Globus pallidus (tissue), 1 donor: ENCODE measurements at regions not wholly inside any gene's neighbourhood (a gene's known extent, or its start where the extent isn't known, plus 50 kb on each side); places are given as distances from the start of the nearest gene placed in this dataset.
"Not testable (repeated sequence)": the region's sequence is repeated elsewhere in the genome, so short reads cannot be mapped to it uniquely, and the experiment has no call there.

Experiments
- DNase-seq: peaks from one replicate; pipeline ENCODE4 v3.0.0-alpha.2; 2015; ENCODE audit warnings: low spot score

DNA sequence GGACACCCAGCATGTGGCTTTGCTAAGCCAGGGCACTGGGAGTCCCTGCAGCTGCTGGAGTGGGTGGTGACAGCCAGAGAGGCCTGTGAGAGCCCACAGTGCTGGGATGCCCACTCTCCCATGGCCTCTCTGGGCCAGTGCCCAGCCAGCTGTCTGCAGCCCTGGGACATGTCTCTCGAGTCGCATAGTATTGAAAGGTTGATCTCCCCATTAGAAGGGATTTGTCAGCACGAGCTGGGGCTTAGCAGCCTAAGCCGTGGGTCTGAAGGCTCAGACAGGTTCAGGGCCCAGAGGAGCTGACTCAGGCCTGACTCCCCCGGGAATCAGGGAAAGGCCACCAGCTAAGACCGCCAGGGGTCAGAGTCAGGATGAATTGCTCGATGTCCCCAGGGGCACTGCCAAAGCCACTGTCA is 53.5 kb downstream of the FOXD2 start:
- DNase-seq = no peak

DNA sequence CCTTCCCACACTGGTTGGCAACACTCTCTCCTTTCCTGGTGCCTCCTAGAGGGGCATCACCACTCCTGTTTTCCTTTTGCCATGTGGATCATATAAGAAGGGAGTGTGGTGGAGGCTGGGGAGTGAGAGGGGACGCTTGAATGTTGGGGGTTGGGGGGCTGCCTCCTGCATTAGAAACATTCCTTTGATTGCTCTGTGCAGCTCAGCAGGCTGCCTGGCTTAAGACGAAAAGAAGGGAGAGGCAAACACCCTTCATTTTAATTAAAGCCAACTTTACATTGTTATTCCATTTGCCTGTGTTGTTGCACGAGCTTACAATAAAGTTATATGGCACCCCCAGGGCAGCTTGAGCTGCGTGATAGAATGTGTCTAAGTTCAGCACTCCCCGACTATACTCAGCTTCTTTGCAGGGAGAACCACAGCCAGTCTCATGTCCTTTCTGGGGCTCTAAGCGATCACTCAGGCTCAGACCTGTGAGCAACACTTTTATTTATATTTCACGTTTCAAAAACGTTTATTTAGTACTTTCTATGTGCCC is 57.4 kb downstream of the FOXD2 start:
- DNase-seq = no peak

DNA sequence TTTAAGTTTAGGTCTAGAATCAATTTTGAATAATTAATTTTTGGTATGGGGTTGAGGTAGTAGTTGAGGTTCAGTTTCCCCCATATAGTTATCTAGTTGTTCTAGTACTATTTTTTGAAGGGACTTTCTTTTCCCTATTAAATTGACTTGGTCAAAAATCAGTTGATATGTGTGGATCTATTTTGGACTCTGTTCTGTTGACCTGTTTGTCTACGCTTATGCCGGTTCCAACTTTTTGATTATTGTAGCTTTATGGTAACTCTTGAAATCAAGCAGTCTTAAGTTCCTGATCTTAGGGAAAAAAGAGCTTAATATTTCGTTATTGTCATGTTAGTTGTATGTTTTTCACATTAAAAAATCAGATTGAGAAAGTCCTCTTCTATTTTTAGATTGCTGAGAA is 60.7 kb downstream of the FOXD2 start:
- no peak for DNase-seq

DNA sequence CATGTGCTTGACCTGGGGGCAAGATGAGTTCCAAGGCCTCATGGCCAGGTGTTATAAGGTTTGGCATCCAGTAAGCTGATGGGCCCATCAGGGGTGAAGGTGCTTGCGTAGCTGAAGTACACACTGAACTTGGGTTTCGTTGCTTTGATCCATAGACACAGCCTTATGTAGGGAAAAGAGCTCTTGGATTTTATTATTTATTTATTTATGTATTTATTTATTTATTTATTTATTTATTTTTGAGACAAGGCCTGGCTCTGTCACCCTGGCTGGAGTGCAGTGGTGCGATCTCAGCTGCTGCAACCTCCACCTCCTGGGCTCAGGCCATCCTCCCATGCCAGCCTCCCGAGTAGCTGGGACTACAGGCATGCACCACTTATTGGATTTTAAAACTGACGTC is 63.2 kb downstream of the FOXD2 start:
- no peak for DNase-seq

DNA sequence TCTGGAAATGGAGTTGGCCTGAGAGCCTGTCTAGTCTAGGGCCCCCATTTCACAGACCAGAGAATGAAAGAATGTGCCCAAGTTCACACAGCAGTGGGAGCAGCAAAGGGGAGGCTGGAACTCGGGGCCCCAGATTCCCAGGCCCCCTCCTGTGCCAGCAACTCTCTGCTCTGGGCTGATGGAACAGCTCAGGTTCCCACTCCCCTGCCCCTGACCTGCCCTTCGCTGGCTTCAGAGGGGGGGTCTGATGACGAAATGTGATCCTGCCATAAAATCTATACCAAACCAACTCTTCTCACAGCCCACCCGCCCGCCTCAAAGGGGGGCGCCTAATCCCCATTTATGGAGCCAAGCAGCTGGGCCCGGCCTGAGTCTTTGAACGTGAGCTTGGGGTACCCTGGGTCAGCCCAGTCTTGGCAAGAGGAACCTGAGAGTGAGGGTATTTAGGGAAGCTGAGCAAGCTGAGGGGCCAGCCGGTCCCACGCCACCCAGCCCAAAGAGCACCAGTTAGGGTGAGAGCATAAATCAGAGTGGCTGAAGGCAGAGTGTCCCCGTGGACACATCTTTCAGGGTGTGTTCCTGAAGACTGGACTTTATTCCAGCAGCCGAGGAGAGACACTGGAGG is 65.0 kb downstream of the FOXD2 start:
- DNase-seq = no peak

DNA sequence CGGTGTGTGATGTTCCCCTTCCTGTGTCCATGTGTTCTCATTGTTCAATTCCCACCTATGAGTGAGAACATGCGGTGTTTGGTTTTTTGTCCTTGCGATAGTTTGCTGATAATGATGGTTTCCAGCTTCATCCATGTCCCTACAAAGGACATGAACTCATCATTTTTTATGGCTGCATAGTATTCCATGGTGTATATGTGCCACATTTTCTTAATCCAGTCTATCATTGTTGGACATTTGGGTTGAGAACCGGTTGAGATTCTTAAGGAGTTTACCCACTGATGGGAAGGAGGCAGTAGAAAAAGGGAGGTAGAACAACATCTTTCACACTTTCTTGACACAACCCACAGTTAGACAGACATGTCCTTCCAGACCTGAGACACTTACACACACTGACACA is 67.0 kb downstream of the FOXD2 start:
- DNase-seq = not testable (repeated sequence)

DNA sequence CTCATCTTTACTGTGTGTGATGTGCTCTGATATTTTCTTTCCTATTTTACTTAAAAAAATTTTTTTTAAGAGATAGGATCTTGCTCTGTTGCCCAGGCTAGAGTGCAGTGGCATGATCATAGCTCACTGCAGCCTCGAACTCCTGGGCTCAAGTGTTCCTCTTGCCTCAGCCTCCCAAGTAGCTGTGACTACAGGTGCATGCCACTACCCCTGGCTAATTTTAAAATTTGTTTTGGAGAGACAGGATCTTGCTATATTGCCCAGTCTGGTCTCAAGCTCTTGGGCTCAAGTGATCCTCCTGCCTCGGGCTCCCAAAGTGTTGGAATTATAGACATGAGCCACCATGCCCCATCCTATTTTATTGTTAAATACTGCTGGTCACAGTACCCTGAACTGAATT is 67.4 kb downstream of the FOXD2 start:
- DNase-seq = no peak

DNA sequence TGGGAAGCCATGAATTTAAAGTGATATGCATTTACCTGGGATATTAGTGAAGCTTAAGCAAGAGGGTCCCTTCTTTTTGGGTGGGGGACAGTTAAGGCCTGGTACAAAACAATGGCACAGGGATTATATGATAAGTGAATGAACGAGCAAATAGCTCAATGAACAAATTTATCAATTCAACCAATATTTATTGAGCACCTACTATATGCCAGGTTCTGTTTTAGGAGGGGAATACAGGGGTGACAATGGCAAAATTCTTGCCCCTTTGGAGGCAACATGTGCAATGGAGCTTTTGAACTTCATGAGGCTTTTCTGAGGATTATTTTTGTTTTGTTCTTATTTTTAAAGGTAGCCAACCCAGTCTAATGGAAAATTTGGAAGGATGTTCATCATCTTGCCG is 68.2 kb downstream of the FOXD2 start:
- no peak for DNase-seq

DNA sequence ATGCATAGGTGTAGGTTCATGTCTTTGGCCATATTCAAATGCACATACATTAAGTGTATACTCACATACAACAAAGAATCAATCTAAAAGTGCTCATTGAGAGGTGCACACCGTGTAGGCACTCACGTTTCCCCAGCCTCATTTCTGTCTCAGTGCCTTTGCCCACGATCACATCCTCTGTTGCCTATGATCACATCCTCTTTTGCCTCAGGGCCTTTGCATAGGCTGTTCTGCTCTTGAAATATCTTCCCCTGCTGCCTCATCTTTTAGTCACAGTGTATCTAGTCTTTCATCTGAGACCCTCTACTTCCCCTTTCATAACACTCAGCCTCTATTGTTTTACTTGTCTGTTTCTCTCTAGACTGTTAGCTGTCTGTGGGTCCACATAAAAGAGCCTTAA is 69.3 kb downstream of the FOXD2 start:
- no peak for DNase-seq

DNA sequence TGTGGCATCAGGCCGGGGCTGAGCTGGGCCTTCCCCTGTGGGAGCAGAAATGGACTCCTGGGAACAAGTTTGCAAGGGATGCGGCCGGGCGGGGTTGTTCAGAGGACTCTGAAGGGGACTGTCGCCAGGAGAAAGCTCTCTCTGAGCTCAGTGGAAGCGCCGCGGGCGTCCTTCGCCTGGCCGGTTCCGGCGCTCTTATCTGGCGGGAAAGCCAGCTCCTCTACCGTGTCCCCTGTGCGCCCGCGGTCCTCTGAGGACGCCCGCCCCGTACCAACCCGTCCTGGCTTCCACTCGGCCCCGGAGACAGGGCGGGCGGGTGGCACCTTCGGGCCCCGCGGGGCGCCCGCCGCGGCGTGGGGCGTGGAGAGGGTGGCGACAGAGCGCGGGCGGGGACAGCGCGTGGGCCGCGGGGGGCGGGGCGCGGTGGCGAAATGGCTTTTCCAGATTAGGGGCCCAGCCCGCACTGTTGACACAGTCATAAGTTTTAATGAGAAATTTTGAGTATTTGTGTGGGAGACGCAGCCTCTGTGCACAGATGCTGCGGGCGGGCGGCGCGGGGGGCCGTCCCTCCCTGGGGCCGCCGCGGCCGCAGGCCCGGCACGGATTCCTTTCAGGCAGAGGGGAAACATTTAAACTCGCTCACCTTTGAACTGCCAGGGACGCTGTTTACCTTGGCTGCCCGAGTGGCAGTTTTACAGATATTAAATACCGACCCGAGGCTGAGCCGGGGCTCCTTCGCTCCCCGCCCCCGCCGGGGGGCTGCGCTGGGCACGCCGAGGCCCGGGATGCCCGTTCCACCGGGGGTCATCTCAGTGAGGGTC is 70.2 kb downstream of the FOXD2 start:
- no peak for DNase-seq

DNA sequence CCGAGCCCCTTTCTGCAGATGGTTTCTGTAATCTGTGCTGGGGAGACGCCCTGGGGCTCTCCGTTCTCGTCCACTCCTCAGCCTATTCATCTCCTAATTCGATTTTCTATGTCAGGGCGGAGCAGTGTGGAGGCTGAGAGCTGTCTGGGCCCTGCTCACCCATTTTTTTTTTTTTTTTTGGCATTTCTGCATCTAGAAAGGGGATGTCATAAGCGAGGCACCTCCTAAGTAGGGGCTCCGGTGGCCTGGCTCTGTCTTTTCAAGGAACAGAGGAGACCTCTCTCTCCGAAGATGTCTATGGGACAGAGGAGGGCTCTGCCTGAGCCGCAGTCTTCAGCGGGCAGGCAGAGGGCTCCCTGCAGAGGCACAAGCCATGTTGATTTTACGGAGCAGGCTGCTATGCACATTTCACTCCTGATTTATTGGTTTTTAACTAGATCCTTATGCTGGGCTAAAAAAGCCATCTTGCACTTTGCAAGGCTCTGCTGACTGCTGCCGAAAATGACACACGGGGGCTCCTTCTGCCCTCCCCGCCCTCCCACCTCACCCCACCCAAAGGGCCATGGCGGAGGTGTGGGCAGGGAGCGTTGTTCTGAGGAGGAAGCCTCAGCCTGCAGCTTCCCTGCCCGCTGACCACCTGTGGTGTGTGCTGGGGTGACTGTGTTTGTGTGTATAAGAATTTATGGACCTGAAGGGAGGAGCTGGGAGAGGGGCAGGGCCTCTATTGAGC is 71.0 kb downstream of the FOXD2 start:
- DNase-seq = no peak

DNA sequence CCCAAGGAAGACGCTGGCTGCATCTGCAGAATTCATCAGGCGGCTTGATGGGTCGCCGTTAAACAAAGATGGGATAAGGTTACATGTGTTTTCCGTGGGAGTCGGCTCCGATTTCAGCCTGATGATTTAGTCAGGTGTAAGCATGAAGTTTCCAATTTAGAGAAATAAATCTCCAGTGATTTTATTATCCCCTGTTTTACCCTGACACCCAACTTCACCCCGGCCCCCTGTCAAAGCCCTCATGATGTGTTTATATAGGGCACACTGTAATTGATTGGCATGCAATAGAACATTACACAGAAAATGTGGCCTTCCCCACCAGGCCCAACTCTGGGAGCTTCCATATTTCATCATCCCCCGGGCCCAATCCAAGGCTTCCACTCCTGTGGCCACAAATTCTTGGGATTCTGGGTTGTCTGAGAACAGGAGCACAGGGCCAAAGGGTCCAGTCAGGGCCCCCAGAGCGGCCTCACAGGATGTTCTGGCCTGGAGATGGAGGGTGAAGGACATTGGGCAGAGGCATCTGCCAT is 72.5 kb downstream of the FOXD2 start:
- DNase-seq = no peak

DNA sequence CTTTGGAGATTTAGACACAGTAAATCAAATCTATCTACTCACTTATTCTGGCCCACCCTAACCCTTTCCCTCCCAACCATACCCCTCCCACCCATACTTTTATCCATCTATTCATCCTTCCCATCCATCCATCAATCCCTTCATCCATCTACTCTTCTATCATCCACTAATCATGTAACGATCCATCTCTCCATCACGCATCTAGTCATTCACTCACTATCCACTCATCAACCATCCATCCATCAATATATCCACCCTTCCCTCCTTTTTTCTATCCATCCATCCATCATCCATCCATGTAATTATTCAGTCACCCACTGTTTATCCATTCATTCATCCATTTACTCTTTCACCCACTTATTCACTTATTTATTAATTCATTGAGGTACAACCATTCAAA is 74.0 kb downstream of the FOXD2 start:
- no peak for DNase-seq

DNA sequence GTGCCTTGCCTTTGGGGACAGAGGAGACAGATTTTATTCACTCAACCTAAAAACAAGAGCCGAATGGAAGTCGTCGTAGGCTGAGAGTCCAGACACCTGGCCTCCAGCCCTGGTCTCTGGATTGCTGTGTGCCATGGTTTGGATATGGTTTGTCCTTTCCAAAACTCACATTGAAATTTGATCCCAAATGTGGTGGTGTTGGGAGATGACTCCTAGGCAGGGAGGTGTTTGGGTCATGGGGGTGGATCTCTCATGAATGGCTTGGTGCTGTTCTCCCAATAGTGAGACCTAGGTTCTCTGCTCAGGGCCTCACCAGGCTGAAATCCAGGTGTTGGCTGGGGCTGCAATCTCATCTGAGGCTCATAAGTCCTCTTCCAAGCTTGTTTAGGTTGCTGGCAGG is 75.5 kb downstream of the FOXD2 start:
- no peak for DNase-seq

DNA sequence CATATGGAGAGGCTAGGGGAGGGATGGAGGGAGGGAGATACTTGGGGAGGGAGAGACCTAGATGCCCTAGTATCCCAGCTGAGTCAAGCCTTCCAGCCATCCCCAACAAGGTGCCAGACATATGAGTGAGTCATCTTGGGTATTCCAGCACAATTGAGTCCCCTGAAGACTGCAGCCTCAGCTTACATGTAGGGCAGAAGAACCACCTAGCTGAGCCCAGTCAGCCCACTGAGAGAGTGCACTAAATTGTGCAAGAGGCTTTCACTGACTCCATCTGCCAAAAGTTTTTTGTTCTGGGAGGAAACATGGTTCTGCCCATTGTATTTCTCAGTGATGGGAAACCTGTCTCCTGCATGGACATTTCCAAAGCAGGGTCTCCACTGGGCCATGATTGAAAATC is 76.4 kb downstream of the FOXD2 start:
- DNase-seq = no peak

DNA sequence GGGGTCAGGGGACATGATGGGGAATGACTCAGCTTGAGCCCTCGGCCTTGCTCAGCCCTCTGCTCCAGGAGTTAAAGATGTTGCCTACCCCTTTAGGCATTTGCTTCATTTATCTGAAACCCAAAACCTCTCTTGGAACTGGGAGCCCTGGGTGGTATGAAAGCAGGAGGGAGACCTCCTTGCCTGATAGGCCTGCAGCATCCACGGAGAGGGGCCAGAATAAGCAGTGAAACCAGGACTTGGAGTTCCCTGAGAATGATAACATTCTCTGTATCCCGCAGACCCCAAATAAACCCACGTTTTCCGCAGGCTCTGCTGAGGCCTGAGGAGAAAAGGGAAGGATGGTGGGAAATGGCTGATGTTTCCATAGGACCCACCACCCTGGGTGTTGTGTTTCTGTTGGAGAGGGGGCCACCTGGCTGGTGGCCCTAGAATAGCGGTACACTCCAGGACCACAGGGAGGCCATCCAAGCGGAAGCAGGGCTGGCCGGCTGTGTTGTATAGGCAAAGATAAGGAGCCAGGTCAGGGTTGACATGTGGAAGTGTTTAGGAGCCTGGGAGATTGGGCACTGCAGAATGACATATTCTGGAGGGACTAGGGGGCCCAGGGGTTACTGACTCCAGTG is 77.4 kb downstream of the FOXD2 start:
- no peak for DNase-seq

DNA sequence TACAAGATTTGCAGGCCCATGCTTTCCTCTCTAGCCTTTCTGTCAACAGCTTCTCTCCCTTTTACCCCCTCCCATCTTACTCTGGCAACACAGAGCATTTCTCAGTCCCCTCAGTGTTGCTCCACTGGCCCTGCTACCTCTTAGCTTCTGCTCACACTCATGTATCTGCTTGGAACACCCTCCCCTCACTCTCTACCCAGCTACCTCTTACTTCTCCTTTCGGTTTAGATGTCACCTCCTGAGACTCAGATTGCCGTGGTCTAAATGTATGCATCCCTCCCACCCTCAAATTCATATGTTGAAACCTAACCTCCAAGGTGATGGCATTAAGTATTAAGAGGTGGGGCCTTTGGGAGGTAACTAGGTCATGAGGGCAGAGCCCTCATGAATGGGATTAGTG is 80.1 kb downstream of the FOXD2 start:
- no peak for DNase-seq

DNA sequence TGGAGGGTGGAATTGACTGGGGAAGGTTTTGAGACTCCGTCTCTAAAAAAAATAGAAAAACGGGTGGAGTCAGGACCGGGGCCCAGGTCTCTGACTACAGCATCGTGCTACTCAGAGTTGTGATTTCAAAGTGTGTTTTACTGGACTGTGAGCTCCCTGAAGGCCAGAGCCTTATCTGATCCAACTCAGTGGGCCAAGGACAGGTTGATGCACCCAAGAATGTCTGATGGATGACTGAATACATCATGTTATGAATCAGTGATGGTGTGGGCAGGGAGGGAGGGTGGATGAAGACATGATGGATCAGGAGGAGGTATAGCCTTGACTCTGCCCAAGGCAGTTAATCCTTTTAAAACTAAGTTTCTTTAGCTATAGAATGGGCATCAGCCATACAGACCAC is 81.6 kb downstream of the FOXD2 start:
- DNase-seq = no peak

DNA sequence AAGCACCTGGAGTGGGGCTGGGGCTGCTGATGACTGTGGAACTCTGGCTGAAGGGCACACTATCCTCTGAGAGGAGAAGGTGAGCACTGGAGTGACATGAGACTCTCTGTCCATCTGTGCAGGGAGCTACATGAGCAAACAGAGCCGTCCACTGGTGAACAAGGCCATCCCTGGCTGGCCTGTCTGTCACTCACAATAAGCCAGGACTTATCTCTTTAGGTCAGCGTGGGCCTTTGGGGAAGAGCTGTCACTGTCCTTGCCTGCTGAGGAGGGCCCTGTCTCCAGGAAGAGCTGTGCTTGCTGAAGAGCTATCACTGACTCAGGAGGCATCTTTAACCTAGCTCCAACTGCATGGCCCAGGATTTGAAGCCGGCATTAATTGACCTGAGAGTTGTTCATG is 82.1 kb downstream of the FOXD2 start:
- DNase-seq = no peak

DNA sequence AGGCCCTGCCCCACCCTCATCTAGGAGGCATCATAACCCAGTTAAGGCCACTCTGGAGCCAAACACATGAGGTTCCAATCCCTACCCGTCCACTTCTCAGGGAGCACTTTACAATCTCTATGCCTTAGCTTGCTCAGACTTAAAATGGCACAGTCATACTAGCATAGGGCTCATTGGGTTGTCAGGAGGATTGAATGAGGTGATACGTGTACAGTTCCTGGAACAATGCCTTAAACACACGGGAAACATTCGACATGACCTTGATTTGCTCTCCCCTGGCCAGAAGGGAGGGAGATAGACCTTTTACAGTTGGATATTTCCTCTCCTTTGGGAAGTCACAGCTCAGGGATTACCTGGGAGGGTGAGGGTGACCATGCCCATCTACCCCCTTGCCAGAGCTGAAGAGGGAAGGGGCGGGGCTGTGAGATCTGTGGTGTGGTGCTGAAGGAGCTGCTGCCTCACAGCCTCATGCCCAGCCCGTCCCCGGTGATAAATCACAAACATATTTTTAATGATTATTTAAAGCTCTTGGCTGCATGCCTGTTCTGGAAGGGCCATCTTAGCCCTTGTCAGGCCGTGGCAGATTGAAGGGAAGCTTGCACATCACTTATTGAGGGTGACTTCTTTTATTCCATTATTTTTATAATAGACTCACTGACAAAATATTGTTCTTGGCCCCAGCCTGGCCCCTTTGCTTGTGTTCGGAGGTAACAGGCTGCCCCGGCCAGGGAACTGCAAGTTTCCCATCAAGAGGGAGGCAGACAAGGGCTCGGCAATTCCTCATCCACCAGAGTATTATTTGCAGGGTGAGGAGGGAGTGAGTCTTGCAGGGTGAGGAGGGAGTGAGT is 83.4 kb downstream of the FOXD2 start:
- DNase-seq = no peak
